Choroid plexus epithelial cell (primary cell): ENCODE measurements at regions not wholly inside any gene's neighbourhood (a gene's known extent, or its start where the extent isn't known, plus 50 kb on each side); places are given as distances from the start of the nearest gene placed in this dataset.

Experiments used
- DNase-seq: peaks from one replicate; pipeline ENCODE4 v3.0.0-alpha.2; 2010; ENCODE audit warnings: low read depth
- H3K4me3 ChIP-seq: 2 replicates; pipeline ENCODE4 v1.5.1; 2011; ENCODE audit warnings: low read depth, mild to moderate bottlenecking, control low read depth, low read length, moderate library complexity
- CTCF ChIP-seq: conservative IDR thresholded peaks from 2 replicates; pipeline ENCODE4 v1.5.1; 2011; ENCODE audit warnings: low read depth, mild to moderate bottlenecking, control low read depth, inconsistent platforms, low read length, moderate library complexity

GRCh38 chr16:50954469-50954868, 196.6 kb downstream of the SALL1 start:
- no peak overlapping the region for H3K4me3 ChIP-seq
- TF ChIP-seq CTCF = no peak
- no peak for DNase-seq

DNA sequence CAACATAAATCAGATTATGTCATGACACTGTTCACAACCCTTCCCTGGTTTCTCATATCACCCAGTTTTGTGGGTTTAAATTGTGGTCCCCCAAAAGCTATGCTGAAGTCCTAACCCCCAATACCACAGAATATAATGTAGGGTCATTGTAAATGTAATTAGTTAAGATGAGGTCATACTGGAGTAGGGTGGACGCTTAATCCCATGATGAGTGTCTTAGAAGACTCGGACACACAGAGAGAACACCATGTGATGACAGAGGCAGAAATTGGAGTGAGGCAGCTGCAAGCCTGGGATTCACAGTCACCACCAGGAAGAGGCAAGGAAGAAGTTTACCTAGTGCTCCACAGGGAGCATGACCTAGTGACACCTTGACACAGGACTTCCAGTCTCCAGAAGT, 197.8 kb downstream of the SALL1 start:
- no peak overlapping the region for H3K4me3 ChIP-seq
- no peak for TF ChIP-seq CTCF
- no peak for DNase-seq

DNA sequence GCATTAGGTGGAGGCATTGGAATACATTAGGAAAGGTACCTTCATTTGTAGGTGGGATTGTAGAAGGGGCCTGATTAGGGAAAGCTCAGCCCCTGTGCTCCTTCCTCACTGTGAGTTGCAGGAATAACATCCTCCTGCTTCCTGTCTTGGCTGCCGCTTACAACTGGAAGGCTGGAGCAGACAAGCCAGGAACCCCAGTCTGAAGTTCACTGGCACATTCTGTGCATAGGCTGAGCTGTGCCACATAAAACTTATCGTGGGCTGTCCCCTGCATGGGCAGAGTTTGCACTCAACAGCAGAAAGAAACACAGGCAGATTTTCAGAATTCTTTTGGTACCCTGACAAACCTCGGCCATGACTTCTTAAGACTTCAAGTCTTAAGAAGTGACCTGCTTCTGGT, 200.1 kb downstream of the SALL1 start:
- DNase-seq = no peak
- no peak for TF ChIP-seq CTCF
- no peak overlapping the region for H3K4me3 ChIP-seq

DNA sequence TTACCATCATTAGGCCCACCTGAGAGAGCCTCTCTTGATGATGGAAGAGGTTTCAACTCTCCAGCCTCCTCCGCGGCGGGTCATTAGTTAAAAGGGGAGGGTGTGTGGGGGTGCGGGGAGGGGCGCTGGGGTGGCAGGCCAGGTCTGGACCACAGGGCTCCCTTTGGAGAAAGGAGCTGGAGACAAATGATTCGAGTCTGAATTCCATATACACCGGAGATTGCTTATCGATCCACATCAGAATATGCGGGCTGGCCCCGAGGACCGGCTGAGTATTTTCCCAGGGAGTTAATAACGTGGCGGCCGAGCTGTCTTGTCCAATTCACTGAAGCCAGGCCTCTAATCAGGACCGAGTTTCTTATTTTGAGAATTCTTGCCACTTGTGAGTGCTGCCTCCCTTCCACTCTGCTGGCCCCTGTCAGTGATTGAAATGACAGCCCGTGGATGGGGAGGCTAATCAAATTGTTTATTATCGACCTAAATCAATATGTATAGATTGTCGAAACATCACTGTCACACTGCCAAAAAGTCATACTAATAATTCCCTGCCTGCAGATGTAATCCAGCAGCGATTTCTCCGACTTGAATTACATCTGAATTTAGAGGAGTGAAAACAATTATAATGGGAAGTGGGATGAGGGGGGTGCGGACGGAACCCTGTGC, 202.7 kb downstream of the SALL1 start:
- no peak for DNase-seq
- no peak overlapping the region for H3K4me3 ChIP-seq
- TF ChIP-seq CTCF = no peak

DNA sequence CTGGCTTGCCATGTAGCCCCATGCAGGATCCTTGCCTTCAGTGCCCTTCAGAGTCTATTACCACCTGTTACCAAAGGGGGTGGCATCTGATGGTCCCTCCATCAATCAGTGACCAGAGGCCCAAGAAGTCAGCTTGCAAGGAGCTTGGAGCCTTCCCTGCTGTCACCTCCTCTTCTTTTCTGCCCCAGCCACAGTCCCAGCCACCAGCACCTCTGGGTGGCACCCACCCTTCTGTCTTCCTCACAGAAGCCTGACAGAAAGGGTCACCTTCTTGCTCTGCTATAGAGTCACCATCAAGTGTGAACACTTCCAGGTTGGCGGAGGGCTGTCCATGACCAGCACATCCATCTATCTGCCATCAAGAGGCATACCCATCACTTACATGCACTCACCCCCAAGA, 203.2 kb downstream of the SALL1 start:
- no peak for DNase-seq
- TF ChIP-seq CTCF = no peak
- no peak overlapping the region for H3K4me3 ChIP-seq

GRCh38 chr16:50946606-50947005, 204.5 kb downstream of the SALL1 start:
- DNase-seq = no peak
- H3K4me3 ChIP-seq = no peak overlapping the region
- no peak for TF ChIP-seq CTCF

DNA sequence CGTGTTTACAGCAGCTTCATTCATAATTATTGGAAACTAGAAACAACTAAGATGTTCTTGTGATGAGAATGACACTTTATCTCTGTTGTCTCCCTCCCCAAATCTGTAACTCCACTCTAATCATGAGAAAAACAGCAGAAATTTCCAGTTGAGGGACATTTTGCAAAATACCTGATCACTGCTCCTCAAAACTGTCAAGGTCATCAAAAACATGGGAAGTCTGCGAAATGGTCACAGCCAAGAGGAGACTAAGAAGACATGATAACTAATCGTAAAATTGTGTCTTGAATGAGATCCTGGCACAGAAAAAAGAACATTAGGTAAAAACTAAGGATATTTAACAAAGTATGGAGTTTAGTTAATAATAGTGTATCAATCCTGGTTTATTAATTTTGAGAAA, 204.2 kb downstream of the CYLD start:
- TF ChIP-seq CTCF = no peak
- H3K4me3 ChIP-seq = no peak overlapping the region
- no peak for DNase-seq
